GM19372 (cell line): ENCODE measurements at regions not wholly inside any gene's neighbourhood (a gene's known extent, or its start where the extent isn't known, plus 50 kb on each side); places are given as distances from the start of the nearest gene placed in this dataset.
"Not testable (repeated sequence)": the region's sequence is repeated elsewhere in the genome, so short reads cannot be mapped to it uniquely, and the experiment has no call there.

Source experiments
- ATAC-seq: cut with Tn5 transposase; IDR thresholded peaks from one replicate; pipeline ENCODE4 v1.9.1; 2021; ENCODE audit warnings: mild to moderate bottlenecking, low read depth, moderate library complexity; ENCODE audit not compliant: unreplicated experiment

GRCh38 chrX:39477031-39477761 is 620.6 kb downstream of the BCOR start:
- no peak for ATAC-seq

DNA sequence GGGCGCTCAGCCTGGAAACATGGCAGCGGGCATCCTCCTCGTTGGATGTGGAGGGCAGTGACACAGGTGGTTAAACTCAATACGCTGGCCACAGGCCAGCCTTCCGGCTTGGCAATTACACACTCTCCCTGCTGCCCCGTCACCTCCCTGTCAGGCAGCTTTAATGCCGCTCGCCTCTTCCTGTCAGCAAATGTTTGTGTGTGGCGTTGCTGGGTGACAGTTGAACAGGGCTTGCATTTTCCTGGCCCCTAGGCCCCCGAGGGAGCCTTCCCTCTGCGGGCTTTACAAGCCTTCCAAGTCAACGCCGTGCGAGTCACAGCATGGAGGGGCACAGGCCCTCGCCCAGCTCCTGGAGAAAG is 620.0 kb downstream of the BCOR start:
- no peak for ATAC-seq

GRCh38 chrX:39479856-39480255 is 617.9 kb downstream of the BCOR start:
- no peak for ATAC-seq

GRCh38 chrX:39480963-39481362 is 616.8 kb downstream of the BCOR start:
- no peak for ATAC-seq

DNA sequence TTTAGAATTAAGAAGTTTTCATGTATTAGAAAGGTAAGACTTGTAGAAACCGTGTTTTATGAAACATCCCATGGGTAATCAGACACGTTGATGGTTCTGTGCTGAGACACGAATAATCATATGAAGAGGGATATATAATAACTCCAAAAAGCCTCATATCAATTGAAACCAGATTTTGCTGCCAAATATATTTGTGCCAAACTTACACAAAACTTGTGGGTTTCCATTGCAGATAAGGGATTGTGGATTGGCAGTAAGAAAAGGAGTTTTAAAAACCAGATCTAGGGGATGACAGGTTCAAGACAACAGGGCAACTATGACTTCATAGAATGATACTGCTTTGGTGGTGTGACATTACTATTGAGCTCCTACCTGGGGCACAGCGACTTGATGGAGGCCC is 616.1 kb downstream of the BCOR start:
- no peak for ATAC-seq

- no peak for ATAC-seq
Observed at GRCh38 chrX:39484159-39485068, 613.3 kb downstream of the BCOR start.

- peak; percentile 56 for ATAC-seq
Observed at GRCh38 chrX:39487166-39487968, 610.4 kb downstream of the BCOR start.

- ATAC-seq: no peak
Observed at GRCh38 chrX:39487969-39488330, 609.8 kb downstream of the BCOR start.

DNA sequence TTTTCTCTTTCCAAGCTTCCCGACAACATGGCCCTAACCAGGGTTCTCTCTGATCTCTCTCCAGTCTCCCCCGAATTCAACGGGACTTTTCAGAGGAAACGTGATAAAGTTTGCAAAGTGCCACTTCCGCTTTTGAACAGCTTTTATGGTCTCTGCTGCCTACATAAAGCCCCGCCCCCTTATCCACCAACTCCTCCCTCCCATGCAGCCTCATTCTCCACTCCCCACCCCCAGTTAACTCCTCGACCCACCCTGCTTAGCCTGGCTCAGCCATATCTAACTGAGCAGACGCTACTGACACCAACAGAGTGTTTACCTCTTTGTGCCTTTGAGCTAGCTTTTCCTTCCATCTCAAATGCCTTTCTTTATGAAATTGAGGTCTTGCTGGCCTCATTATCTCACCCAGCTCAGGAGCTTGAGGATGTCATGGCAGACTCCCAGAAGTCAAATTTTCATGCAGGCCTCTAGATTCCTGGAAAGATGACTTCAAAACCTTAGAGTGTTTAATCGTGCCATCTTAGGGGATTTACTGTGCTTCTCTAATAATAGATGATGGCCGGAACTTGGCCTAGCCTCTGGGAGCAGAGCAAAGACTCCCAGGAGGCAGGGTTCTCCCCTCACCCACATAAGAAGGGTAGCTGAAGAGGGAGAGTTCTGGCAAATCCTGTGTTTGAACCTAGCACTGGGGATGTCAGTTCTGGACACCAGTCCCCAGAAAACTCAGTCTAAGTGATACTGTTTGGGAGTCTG is 606.0 kb downstream of the BCOR start:
- ATAC-seq: peak; percentile 51

DNA sequence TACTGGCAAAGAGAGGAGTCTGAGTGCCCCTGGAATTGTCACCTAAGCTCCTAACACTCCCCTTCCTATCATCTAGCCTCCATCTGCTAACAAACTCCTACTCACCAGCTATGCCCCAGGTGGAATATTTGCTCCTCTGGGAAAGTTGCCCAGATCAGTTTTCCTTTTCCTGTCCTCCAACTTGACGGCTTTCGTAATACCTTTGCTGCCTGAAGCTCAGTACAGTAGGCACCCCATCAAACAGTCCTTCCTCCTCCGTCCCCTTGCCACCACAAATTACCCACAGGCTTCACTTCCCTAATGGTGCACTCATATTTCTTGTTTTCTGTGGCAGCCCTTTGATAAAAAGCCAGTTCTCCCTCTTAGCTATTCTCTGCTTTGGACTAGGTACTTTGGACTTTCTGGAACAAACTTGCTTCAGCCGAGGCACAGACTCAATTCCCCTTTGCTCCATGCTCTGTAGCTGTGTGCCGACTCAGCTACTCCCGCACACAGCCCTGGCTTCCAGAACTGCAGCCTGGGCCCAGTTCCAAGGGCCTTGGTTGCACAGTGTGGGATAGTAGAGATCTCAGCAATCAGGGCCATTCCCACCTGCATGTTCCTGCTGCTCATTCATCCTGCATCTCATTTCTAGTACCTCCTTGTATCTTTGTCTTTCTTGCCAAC is 605.1 kb downstream of the BCOR start:
- ATAC-seq: no peak

DNA sequence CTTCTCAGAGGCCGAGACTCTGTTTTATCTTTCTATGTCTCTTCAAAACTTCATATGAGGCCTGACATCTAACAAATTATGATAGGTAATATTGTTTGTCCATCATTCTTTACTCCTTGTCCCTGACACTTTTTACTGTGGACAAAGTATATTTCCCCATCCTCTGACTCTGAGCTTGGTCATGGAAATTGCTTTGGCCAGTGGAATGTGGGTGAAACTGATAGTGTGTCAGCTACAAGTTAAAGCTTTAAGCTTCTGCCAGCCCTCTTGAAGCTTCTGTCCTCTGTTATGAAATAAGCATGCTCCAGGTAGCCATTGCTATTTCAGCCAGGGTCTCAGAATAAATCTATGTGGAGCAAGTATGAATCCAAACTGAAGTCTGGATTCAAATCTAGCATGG is 604.6 kb downstream of the BCOR start:
- ATAC-seq: no peak

DNA sequence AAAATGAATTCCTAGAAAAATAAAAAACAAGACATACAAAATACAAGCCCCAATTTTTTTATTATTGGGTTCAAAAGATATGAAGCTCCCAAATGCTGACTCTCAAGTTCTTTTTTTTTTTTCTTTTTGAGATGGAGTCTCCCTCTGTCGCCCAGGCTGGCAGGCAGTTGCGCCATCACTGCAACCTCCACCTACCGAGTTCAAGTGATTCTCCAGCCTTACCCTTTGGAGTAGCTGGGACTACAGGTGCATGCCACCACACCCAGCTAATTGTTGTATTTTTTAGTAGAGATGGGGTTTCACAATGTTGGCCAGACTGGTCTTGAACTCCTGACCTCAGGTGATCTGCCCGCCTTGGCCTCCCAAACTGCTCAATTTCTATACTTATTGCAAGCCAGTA is 600.6 kb downstream of the BCOR start:
- ATAC-seq: not testable (repeated sequence)

- ATAC-seq: no peak
Observed at GRCh38 chrX:39497702-39498265, 600.0 kb downstream of the BCOR start.

- no peak for ATAC-seq
Observed at GRCh38 chrX:39499996-39500395, 597.8 kb downstream of the BCOR start.

GRCh38 chrX:39501822-39502221 is 595.9 kb downstream of the BCOR start:
- ATAC-seq: no peak

DNA sequence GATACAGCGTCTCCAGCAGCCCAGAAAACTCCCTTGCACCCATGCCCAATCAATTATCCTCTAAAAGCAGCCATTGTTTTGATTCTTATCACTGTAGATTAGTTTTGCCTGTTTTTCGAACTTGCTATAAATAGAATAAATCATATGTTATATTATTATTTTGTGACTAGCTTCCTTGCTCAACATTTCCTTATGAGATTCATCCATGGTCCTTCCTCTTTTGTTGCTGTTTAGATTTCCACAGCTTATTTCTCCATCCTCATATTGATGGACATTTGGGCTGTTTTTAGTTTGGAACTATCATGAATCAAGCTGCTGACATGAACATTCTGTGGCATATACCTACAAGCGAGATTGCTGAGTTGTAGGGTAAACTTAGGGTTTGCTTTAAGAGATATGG is 595.3 kb downstream of the BCOR start:
- no peak for ATAC-seq

DNA sequence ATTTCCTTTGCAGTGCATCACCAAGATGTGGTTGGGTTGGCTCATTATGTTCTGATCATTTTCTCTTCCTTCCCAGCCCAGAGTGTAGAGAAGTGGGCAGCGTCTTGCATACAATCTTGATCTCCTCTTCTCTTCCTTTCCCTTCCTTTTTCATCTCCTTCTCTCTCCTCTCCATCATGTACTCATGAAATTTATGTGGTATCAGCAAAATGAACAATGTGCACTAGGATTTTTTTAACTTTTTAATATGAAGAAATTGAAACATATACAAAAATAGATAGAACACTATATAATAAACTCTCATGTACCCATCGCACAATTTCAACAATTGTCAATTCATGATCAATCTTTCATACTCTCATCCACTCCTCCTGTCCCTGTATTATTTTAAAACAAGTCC is 593.5 kb downstream of the BCOR start:
- ATAC-seq: no peak

DNA sequence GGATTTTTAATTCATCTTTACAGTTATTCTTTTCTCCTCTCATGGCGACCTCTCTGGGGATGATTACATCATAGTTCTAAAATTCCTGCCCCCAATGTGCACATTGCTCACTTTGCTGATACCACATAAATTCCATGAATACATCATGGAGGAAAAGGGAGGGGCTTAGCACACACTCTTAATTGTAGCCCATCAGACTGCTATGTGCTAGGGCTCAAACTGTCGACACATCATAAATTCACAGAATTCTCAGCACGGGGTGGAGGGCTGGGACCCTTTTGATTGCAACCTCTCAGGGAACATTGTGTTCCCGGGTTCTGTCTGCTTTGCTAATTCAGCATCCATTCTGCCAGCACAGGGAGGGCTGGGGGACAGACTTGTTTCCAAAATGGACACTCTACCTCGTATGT is 592.9 kb downstream of the BCOR start:
- no peak for ATAC-seq

DNA sequence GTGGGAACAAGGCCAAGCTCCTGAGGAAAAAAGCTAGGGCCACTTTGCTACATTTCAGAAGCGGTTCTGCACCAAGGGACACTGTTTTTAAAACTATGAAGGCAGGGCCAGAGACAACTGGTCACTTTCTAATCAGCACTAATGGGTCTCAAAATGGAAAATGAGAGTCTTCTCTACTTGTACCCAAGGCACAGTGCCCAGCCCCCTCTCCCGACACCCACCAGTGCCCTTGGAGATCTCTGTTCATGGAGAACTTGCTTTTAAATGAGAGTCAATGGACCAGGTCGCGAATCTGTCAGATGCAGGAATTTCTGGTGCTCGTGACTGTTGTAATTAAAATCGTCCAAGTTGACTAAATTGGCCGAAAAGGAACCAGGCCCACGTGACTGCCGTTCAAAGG is 591.6 kb downstream of the BCOR start:
- ATAC-seq: no peak

GRCh38 chrX:39507034-39507433 is 590.7 kb downstream of the BCOR start:
- no peak for ATAC-seq
